Fibroblast of mammary gland (primary cell): ENCODE measurements at regions not wholly inside any gene's neighbourhood (a gene's known extent, or its start where the extent isn't known, plus 50 kb on each side); places are given as distances from the start of the nearest gene placed in this dataset.

Experiments used
- DNase-seq: peaks from one replicate; pipeline ENCODE4 v3.0.0-alpha.2; 2010; ENCODE audit warnings: low read depth
- H3K4me3 ChIP-seq: 2 replicates; pipeline ENCODE4 v1.5.1; 2011; ENCODE audit warnings: low read depth, mild to moderate bottlenecking, low read length, moderate library complexity; ENCODE audit not compliant: control insufficient read depth
- CTCF ChIP-seq: conservative IDR thresholded peaks from 2 replicates; pipeline ENCODE4 v1.5.1; 2011; ENCODE audit warnings: low read depth, low read length, inconsistent platforms; ENCODE audit not compliant: control insufficient read depth, insufficient read depth

GRCh38 chr14:84646786-84647500, 883.0 kb upstream of the FLRT2 start:
- no peak overlapping the region for H3K4me3 ChIP-seq
- no peak for DNase-seq
- no peak for TF ChIP-seq CTCF

- no peak for TF ChIP-seq CTCF
- H3K4me3 ChIP-seq = no peak overlapping the region
- DNase-seq = no peak
These were observed 874.9 kb upstream of the FLRT2 start for GRCh38 chr14:84655014-84655413.

GRCh38 chr14:84657911-84658310, 872.0 kb upstream of the FLRT2 start:
- TF ChIP-seq CTCF = no peak
- no peak overlapping the region for H3K4me3 ChIP-seq
- DNase-seq = no peak

GRCh38 chr14:84670796-84671195, 859.1 kb upstream of the FLRT2 start:
- no peak for DNase-seq
- TF ChIP-seq CTCF = no peak
- H3K4me3 ChIP-seq = no peak overlapping the region

- DNase-seq = no peak
- no peak overlapping the region for H3K4me3 ChIP-seq
- TF ChIP-seq CTCF = no peak
These were observed 858.2 kb upstream of the FLRT2 start for GRCh38 chr14:84671776-84672175.

GRCh38 chr14:84674636-84675035, 855.3 kb upstream of the FLRT2 start:
- no peak for TF ChIP-seq CTCF
- DNase-seq = no peak
- no peak overlapping the region for H3K4me3 ChIP-seq

- TF ChIP-seq CTCF = no peak
- no peak for DNase-seq
- H3K4me3 ChIP-seq = no peak overlapping the region
These were observed 843.4 kb upstream of the FLRT2 start for GRCh38 chr14:84686550-84686949.
